Stromal cell of bone marrow (primary cell): ENCODE measurements at regions not wholly inside any gene's neighbourhood (a gene's known extent, or its start where the extent isn't known, plus 50 kb on each side); places are given as distances from the start of the nearest gene placed in this dataset.

Experiments
- DNase-seq: peaks from one replicate; pipeline ENCODE4 v3.0.0-alpha.2; 2012; ENCODE audit warnings: low read depth

- DNase-seq = no peak
These were observed 1350.8 kb upstream of the SLC10A2 start for GRCh38 chr13:104416973-104417372.

GRCh38 chr13:104414771-104415170 is 1348.6 kb upstream of the SLC10A2 start:
- no peak for DNase-seq

- DNase-seq = no peak
These were observed 1348.0 kb upstream of the SLC10A2 start for GRCh38 chr13:104414181-104414580.

GRCh38 chr13:104411141-104411765 is 1345.0 kb upstream of the SLC10A2 start:
- DNase-seq = no peak

- DNase-seq = no peak
These were observed 1342.5 kb upstream of the SLC10A2 start for GRCh38 chr13:104408733-104409132.

- no peak for DNase-seq
These were observed 1338.1 kb upstream of the SLC10A2 start for GRCh38 chr13:104404325-104404724.

- peak; percentile 2 for DNase-seq
These were observed 1323.5 kb upstream of the SLC10A2 start for GRCh38 chr13:104389691-104390090.

- no peak for DNase-seq
These were observed 1321.3 kb upstream of the SLC10A2 start for GRCh38 chr13:104387510-104387909.

GRCh38 chr13:104385404-104385803 is 1319.2 kb upstream of the SLC10A2 start:
- peak; percentile 9 for DNase-seq

GRCh38 chr13:104382951-104383350 is 1316.7 kb upstream of the SLC10A2 start:
- DNase-seq = no peak

GRCh38 chr13:104376588-104376987 is 1310.4 kb upstream of the SLC10A2 start:
- no peak for DNase-seq

- DNase-seq = no peak
These were observed 1309.4 kb upstream of the SLC10A2 start for GRCh38 chr13:104375614-104376013.

GRCh38 chr13:104372095-104372655 is 1306.0 kb upstream of the SLC10A2 start:
- DNase-seq = no peak

- no peak for DNase-seq
These were observed 1299.2 kb upstream of the SLC10A2 start for GRCh38 chr13:104365430-104365829.

GRCh38 chr13:104357672-104358354 is 1291.6 kb upstream of the SLC10A2 start:
- no peak for DNase-seq

- no peak for DNase-seq
These were observed 1291.0 kb upstream of the SLC10A2 start for GRCh38 chr13:104357174-104357573.

- no peak for DNase-seq
These were observed 1288.9 kb upstream of the SLC10A2 start for GRCh38 chr13:104355041-104355670.

- no peak for DNase-seq
These were observed 1261.0 kb upstream of the SLC10A2 start for GRCh38 chr13:104327211-104327610.

- DNase-seq = no peak
These were observed 1260.3 kb upstream of the SLC10A2 start for GRCh38 chr13:104326523-104326922.

GRCh38 chr13:104321756-104322155 is 1255.5 kb upstream of the SLC10A2 start:
- no peak for DNase-seq

GRCh38 chr13:104320446-104320845 is 1254.2 kb upstream of the SLC10A2 start:
- no peak for DNase-seq

- no peak for DNase-seq
These were observed 1251.9 kb upstream of the SLC10A2 start for GRCh38 chr13:104318121-104318520.

- DNase-seq = peak; percentile 40
These were observed 1249.4 kb upstream of the SLC10A2 start for GRCh38 chr13:104315606-104316005.
